MM.1S (cell line): ENCODE measurements at regions not wholly inside any gene's neighbourhood (a gene's known extent, or its start where the extent isn't known, plus 50 kb on each side); places are given as distances from the start of the nearest gene placed in this dataset.
"Not testable (repeated sequence)": the region's sequence is repeated elsewhere in the genome, so short reads cannot be mapped to it uniquely, and the experiment has no call there.

Experiments
- DNase-seq: peaks from one replicate; pipeline ENCODE4 v3.0.0-alpha.2; 2015
- H2AFZ ChIP-seq: fragments of 300-600 bp; sonication (generic); 2 replicates; pipeline ENCODE4 v1.6.0; 2016; ENCODE audit warnings: antibody characterized with exemption, low read length
- H3F3A ChIP-seq: fragments of 300-600 bp; sonication (generic); 2 replicates; pipeline ENCODE4 v1.6.1; 2016; ENCODE audit warnings: mild to moderate bottlenecking, antibody characterized with exemption, low read length, moderate library complexity, mixed read lengths; ENCODE audit not compliant: insufficient read depth
- H3K27ac ChIP-seq: fragments of 300-600 bp; sonication (generic); 2 replicates; pipeline ENCODE4 v1.5.1; 2016; ENCODE audit warnings: mild to moderate bottlenecking, low read length
- H3K27me3 ChIP-seq: fragments of 300-600 bp; sonication (generic); replicated peaks from 2 replicates; pipeline ENCODE4 v1.6.0; 2016; ENCODE audit warnings: low read length; ENCODE audit not compliant: insufficient read depth
- H3K36me3 ChIP-seq: fragments of 300-600 bp; sonication (generic); replicated peaks from 2 replicates; pipeline ENCODE4 v1.6.1; 2016; ENCODE audit warnings: mild to moderate bottlenecking, low read length, mixed read lengths; ENCODE audit not compliant: insufficient read depth
- H3K4me1 ChIP-seq: fragments of 300-600 bp; sonication (generic); 2 replicates; pipeline ENCODE4 v1.6.1; 2016; ENCODE audit warnings: low read length, mixed read lengths
- H3K4me2 ChIP-seq: fragments of 300-600 bp; sonication (generic); 2 replicates; pipeline ENCODE4 v1.6.0; 2016; ENCODE audit warnings: low read depth, low read length
- H3K4me3 ChIP-seq: fragments of 300-600 bp; sonication (generic); 2 replicates; pipeline ENCODE4 v1.5.1; 2016; ENCODE audit warnings: low read length, mixed read lengths
- H3K79me2 ChIP-seq: fragments of 300-600 bp; sonication (generic); 2 replicates; pipeline ENCODE4 v1.6.1; 2016; ENCODE audit warnings: mixed run types, low read length, mixed read lengths
- H3K9ac ChIP-seq: fragments of 300-600 bp; sonication (generic); 2 replicates; pipeline ENCODE4 v1.6.1; 2016; ENCODE audit warnings: low read length, mixed read lengths
- H3K9me2 ChIP-seq: fragments of 300-600 bp; sonication (generic); replicated peaks from 2 replicates; pipeline ENCODE4 v1.6.1; 2016; ENCODE audit warnings: mild to moderate bottlenecking, low read length, mixed read lengths; ENCODE audit not compliant: insufficient read depth
- H3K9me3 ChIP-seq: fragments of 300-600 bp; sonication (generic); replicated peaks from 2 replicates; pipeline ENCODE4 v1.6.1; 2016; ENCODE audit warnings: mild to moderate bottlenecking, low read length, mixed read lengths; ENCODE audit not compliant: insufficient read depth
- H4K20me1 ChIP-seq: fragments of 300-600 bp; sonication (generic); 2 replicates; pipeline ENCODE4 v1.6.1; 2016; ENCODE audit warnings: mild to moderate bottlenecking, low read length, moderate library complexity, mixed read lengths; ENCODE audit not compliant: insufficient read depth

- not testable (repeated sequence) for H3K9ac ChIP-seq, H3K36me3 ChIP-seq, H2AFZ ChIP-seq, H3K79me2 ChIP-seq, H4K20me1 ChIP-seq, DNase-seq, H3F3A ChIP-seq, H3K9me2 ChIP-seq, H3K4me3 ChIP-seq, H3K27me3 ChIP-seq, H3K4me1 ChIP-seq, H3K9me3 ChIP-seq, H3K27ac ChIP-seq, H3K4me2 ChIP-seq
Observed at GRCh38 chr22:12384612-12385011, 3143.4 kb upstream of the OR11H1 start.

- H4K20me1 ChIP-seq, H3K9me2 ChIP-seq, H3K9me3 ChIP-seq, DNase-seq, H3K4me2 ChIP-seq, H3K9ac ChIP-seq, H3K36me3 ChIP-seq, H3K27me3 ChIP-seq, H3K27ac ChIP-seq, H3K4me3 ChIP-seq, H2AFZ ChIP-seq, H3K4me1 ChIP-seq, H3F3A ChIP-seq, H3K79me2 ChIP-seq: not testable (repeated sequence)
Observed at GRCh38 chr22:12388824-12389800, 3138.9 kb upstream of the OR11H1 start.

GRCh38 chr22:12397270-12397669 lies 3130.7 kb upstream of the OR11H1 start:
- not testable (repeated sequence) for H2AFZ ChIP-seq, H3K27ac ChIP-seq, H3K4me2 ChIP-seq, DNase-seq, H3K79me2 ChIP-seq, H3F3A ChIP-seq, H3K27me3 ChIP-seq, H3K4me1 ChIP-seq, H3K9me2 ChIP-seq, H3K9ac ChIP-seq, H3K9me3 ChIP-seq, H3K36me3 ChIP-seq, H3K4me3 ChIP-seq, H4K20me1 ChIP-seq

- H3K36me3 ChIP-seq, H3K9me3 ChIP-seq, H3K27me3 ChIP-seq, H3K4me2 ChIP-seq, H3K79me2 ChIP-seq, H4K20me1 ChIP-seq, H3K9me2 ChIP-seq, H3F3A ChIP-seq, H2AFZ ChIP-seq, H3K9ac ChIP-seq, H3K27ac ChIP-seq, H3K4me1 ChIP-seq, H3K4me3 ChIP-seq: not testable (repeated sequence)
- DNase-seq = peak; percentile 23
Observed at GRCh38 chr22:12401942-12402341, 3126.1 kb upstream of the OR11H1 start.

GRCh38 chr22:12402531-12402930 lies 3125.5 kb upstream of the OR11H1 start:
- H3K4me1 ChIP-seq, DNase-seq, H3K4me2 ChIP-seq, H4K20me1 ChIP-seq, H3K9me3 ChIP-seq, H2AFZ ChIP-seq, H3K27me3 ChIP-seq, H3K4me3 ChIP-seq, H3K36me3 ChIP-seq, H3K79me2 ChIP-seq, H3K9ac ChIP-seq, H3F3A ChIP-seq, H3K27ac ChIP-seq, H3K9me2 ChIP-seq: not testable (repeated sequence)

- H3K27ac ChIP-seq, H3K79me2 ChIP-seq, H3F3A ChIP-seq, H3K36me3 ChIP-seq, H4K20me1 ChIP-seq, H3K4me2 ChIP-seq, H3K9me3 ChIP-seq, DNase-seq, H2AFZ ChIP-seq, H3K27me3 ChIP-seq, H3K9ac ChIP-seq, H3K9me2 ChIP-seq, H3K4me3 ChIP-seq, H3K4me1 ChIP-seq: not testable (repeated sequence)
Observed at GRCh38 chr22:12435890-12436289, 3092.1 kb upstream of the OR11H1 start.
